Neural progenitor cell (in vitro differentiated cells): ENCODE measurements at regions not wholly inside any gene's neighbourhood (a gene's known extent, or its start where the extent isn't known, plus 50 kb on each side); places are given as distances from the start of the nearest gene placed in this dataset.

ENCODE experiments used
- DNase-seq: peaks from one replicate; pipeline ENCODE4 v3.0.0-alpha.2; 2016; ENCODE audit warnings: low spot score
- H2AFZ ChIP-seq: fragments of 200-600 bp; sonication (generic); replicated peaks from 2 replicates; pipeline ENCODE4 v1.6.1; 2016; ENCODE audit warnings: antibody characterized with exemption
- H3F3A ChIP-seq: fragments of 200-600 bp; sonication (generic); 2 replicates; pipeline ENCODE4 v1.6.1; 2016; ENCODE audit warnings: antibody characterized with exemption, low read depth
- H3K27ac ChIP-seq: fragments of 200-600 bp; sonication (generic); 2 replicates; pipeline ENCODE4 v1.5.1; 2016; ENCODE audit warnings: mild to moderate bottlenecking
- H3K27me3 ChIP-seq: fragments of 200-600 bp; sonication (generic); 2 replicates; pipeline ENCODE4 v1.6.1; 2016; ENCODE audit warnings: mild to moderate bottlenecking, moderate library complexity
- H3K36me3 ChIP-seq: fragments of 200-600 bp; sonication (generic); 2 replicates; pipeline ENCODE4 v1.5.1; 2016
- H3K4me1 ChIP-seq: fragments of 200-600 bp; sonication (generic); 2 replicates; pipeline ENCODE4 v1.6.1; 2016; ENCODE audit warnings: mixed run types
- H3K4me2 ChIP-seq: fragments of 200-600 bp; sonication (generic); 2 replicates; pipeline ENCODE4 v1.6.1; 2016
- H3K4me3 ChIP-seq: fragments of 200-600 bp; sonication (generic); 2 replicates; pipeline ENCODE4 v1.5.1; 2016
- H3K79me2 ChIP-seq: fragments of 200-600 bp; sonication (generic); 2 replicates; pipeline ENCODE4 v1.6.1; 2016; ENCODE audit warnings: low read depth
- H3K9ac ChIP-seq: fragments of 200-600 bp; sonication (generic); 2 replicates; pipeline ENCODE4 v1.6.1; 2016
- H3K9me3 ChIP-seq: fragments of 200-600 bp; sonication (generic); 2 replicates; pipeline ENCODE4 v1.5.1; 2016; ENCODE audit warnings: low read depth
- H4K20me1 ChIP-seq: fragments of 200-600 bp; sonication (generic); 2 replicates; pipeline ENCODE4 v1.6.1; 2016; ENCODE audit warnings: low read depth
- H3K27ac Mint-ChIP-seq: 3 replicates; pipeline ENCODE4 v1.8.0; 2021; ENCODE audit warnings: mixed read lengths
- H3K27me3 Mint-ChIP-seq: 2 replicates; pipeline ENCODE4 v1.8.0; 2022; ENCODE audit warnings: low read depth, mild to moderate bottlenecking, inconsistent platforms, moderate library complexity, mixed read lengths; ENCODE audit not compliant: insufficient read depth
- H3K36me3 Mint-ChIP-seq: 3 replicates; pipeline ENCODE4 v1.8.0; 2021; ENCODE audit warnings: mixed read lengths
- H3K4me1 Mint-ChIP-seq: 3 replicates; pipeline ENCODE4 v1.8.0; 2021; ENCODE audit warnings: mixed read lengths
- H3K4me3 Mint-ChIP-seq: 3 replicates; pipeline ENCODE4 v1.8.0; 2021; ENCODE audit warnings: mild to moderate bottlenecking, moderate library complexity, mixed read lengths
- H3K9me3 Mint-ChIP-seq: 3 replicates; pipeline ENCODE4 v1.8.0; 2020; ENCODE audit warnings: mixed read lengths
- EZH2 ChIP-seq: fragments of 200-600 bp; sonication (generic); IDR thresholded peaks from 2 replicates; pipeline ENCODE4 v1.6.1; 2017; ENCODE audit warnings: antibody characterized with exemption, mild to moderate bottlenecking, moderate library complexity
- EZH2phosphoT487 ChIP-seq: fragments of 200-600 bp; sonication (generic); IDR thresholded peaks from 2 replicates; pipeline ENCODE4 v1.6.1; 2017; ENCODE audit warnings: antibody characterized with exemption
- TF ChIP-seq, protein P1 (sequence below): fragments of 200-600 bp; sonication (generic); IDR thresholded peaks from 2 replicates; pipeline ENCODE4 v1.5.1; 2017; ENCODE audit warnings: antibody characterized with exemption, mild to moderate bottlenecking

DNA sequence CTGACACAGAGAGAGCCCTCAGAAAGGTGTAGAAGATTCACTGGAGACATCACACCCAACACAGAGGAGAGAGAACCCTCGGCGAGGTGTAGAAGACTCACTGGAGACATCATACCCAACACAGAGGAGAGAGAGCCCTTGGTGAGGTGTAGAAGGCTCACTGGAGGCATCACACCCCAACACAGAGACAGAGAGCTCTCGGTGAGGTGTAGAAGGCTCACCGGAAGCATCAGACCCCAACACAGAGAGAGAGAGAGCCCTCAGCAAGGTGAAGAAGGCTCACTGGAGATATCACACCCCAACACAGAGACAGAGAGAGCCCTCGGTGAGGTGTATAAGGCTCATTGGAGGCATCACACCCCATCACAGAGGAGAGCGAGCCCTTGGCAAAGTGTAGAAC is 826.5 kb downstream of the UQCRFS1 start:
- no peak overlapping the region for H3K4me3 Mint-ChIP-seq
- no peaks in the 10 kb centered on the region for H3K36me3 Mint-ChIP-seq

DNA sequence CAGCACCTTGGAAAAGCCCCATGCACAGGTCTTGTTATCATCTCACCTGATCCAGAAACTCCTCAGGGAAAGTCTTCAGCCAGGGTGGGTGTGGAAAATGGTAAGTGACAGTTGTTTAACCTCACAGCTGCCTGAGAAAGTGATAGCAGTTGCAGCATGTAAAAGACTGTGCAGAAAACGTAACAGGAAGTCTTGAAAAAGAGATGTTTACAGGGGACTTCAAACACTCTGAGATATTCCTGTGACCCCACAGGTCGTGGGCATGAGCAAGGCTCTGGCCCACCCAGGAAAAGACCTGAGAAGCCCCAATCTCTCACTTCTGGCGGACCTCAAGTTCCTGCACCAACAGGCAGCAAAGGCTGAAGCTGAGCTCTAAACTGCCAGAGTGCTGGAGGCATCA is 826.9 kb downstream of the UQCRFS1 start:
- no peaks in the 10 kb centered on the region for H3K79me2 ChIP-seq
- no peaks in the 10 kb centered on the region for H3K36me3 Mint-ChIP-seq
- DNase-seq, result no peak
- no peak overlapping the region for H3K27ac Mint-ChIP-seq
- H3K27me3 Mint-ChIP-seq, result peaks cover 4% of the 10 kb centered on the region
- no peaks in the 10 kb centered on the region for H4K20me1 ChIP-seq
- no peaks in the 10 kb centered on the region for H3K4me1 ChIP-seq
- H3K4me3 ChIP-seq, result no peak overlapping the region
- TF ChIP-seq EZH2, result no peak
- TF ChIP-seq, protein P1, sequence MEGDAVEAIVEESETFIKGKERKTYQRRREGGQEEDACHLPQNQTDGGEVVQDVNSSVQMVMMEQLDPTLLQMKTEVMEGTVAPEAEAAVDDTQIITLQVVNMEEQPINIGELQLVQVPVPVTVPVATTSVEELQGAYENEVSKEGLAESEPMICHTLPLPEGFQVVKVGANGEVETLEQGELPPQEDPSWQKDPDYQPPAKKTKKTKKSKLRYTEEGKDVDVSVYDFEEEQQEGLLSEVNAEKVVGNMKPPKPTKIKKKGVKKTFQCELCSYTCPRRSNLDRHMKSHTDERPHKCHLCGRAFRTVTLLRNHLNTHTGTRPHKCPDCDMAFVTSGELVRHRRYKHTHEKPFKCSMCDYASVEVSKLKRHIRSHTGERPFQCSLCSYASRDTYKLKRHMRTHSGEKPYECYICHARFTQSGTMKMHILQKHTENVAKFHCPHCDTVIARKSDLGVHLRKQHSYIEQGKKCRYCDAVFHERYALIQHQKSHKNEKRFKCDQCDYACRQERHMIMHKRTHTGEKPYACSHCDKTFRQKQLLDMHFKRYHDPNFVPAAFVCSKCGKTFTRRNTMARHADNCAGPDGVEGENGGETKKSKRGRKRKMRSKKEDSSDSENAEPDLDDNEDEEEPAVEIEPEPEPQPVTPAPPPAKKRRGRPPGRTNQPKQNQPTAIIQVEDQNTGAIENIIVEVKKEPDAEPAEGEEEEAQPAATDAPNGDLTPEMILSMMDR, result no peak
- no peak for TF ChIP-seq EZH2phosphoT487
- no peak overlapping the region for H2AFZ ChIP-seq
- no peaks in the 10 kb centered on the region for H3F3A ChIP-seq
- H3K4me2 ChIP-seq, result no peak overlapping the region
- H3K9ac ChIP-seq, result no peak overlapping the region
- no peak overlapping the region for H3K27ac ChIP-seq
- no peaks in the 10 kb centered on the region for H3K4me1 Mint-ChIP-seq
- no peaks in the 10 kb centered on the region for H3K36me3 ChIP-seq
- H3K9me3 Mint-ChIP-seq, result no peaks in the 10 kb centered on the region
- H3K27me3 ChIP-seq, result no peaks in the 10 kb centered on the region
- no peak overlapping the region for H3K4me3 Mint-ChIP-seq
- no peaks in the 10 kb centered on the region for H3K9me3 ChIP-seq

More for the DNA sequence above, 826.5 kb downstream of the UQCRFS1 start:
- Mint-ChIP-seq H3K9me3 (no peaks in the 10 kb centered on the region), H3K27me3 (peaks cover 4% of the 10 kb centered on the region), H3K4me1 (no peaks in the 10 kb centered on the region), H3K27ac (no peak overlapping the region)
- Histone ChIP-seq H3K36me3 (no peaks in the 10 kb centered on the region), H4K20me1 (no peaks in the 10 kb centered on the region), H3K9ac (no peak overlapping the region), H3K4me2 (no peak overlapping the region), H3K27me3 (no peaks in the 10 kb centered on the region), H3K4me1 (no peaks in the 10 kb centered on the region), H3F3A (no peaks in the 10 kb centered on the region), H3K79me2 (no peaks in the 10 kb centered on the region), H2AFZ (no peak overlapping the region), H3K9me3 (no peaks in the 10 kb centered on the region), H3K27ac (no peak overlapping the region), H3K4me3 (no peak overlapping the region)
- no peak for TF ChIP-seq EZH2
- TF ChIP-seq, protein P1, result no peak
- no peak for TF ChIP-seq EZH2phosphoT487
- DNase-seq, result no peak

DNA sequence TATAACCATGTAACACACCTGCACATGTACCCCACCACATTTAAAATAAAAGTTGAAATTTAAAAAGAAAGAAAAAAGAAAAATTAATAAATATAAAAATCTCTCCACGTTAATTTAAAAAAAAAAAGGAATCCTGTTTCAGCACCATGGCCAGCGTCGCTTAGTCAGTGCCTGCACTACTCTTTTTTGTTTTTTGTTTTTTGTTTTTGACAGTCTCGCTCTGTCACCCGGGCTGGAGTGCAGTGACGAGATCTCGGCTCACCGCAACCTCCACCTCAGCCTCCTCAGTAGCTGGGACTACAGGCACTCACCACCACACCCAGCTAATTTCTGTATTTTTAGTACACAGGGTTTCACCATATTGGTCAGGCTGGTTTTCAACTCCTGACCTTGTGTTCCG is 835.9 kb downstream of the UQCRFS1 start:
- TF ChIP-seq EZH2phosphoT487 (no peak), EZH2 (no peak)
- Histone ChIP-seq H3K4me3 (no peak overlapping the region), H3K9ac (no peak overlapping the region), H3K27ac (no peak overlapping the region), H3K9me3 (no peaks in the 10 kb centered on the region), H3K36me3 (no peaks in the 10 kb centered on the region), H4K20me1 (no peaks in the 10 kb centered on the region), H3K79me2 (no peaks in the 10 kb centered on the region), H2AFZ (no peak overlapping the region), H3K27me3 (no peaks in the 10 kb centered on the region), H3K4me2 (no peak overlapping the region), H3F3A (no peaks in the 10 kb centered on the region), H3K4me1 (no peaks in the 10 kb centered on the region)
- no peaks in the 10 kb centered on the region for H3K4me1 Mint-ChIP-seq
- H3K27me3 Mint-ChIP-seq, result peaks cover 3% of the 10 kb centered on the region
- DNase-seq, result peak; percentile 43
- no peak overlapping the region for H3K4me3 Mint-ChIP-seq
- no peak overlapping the region for H3K27ac Mint-ChIP-seq
- no peaks in the 10 kb centered on the region for H3K9me3 Mint-ChIP-seq
- H3K36me3 Mint-ChIP-seq, result no peaks in the 10 kb centered on the region

DNA sequence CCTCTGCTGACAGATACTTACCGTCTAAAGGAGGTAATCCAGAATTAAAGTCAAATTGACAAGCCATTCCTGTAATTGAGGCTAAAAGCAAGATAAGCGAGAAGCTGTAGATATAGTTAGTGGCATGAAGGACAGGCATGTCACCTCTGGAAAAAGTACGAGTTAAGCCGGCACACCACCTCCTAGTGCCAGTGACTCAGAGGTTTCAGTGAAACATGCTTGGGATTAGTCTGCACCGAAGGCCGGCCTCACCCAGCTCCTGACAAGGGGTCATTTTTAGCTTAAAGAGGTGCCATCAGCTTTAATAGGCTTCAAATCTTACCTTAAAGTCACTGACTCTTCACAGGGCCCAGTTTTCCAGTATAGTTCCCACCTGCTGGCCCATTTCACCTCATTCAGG is 838.0 kb downstream of the UQCRFS1 start:
- no peaks in the 10 kb centered on the region for H3K79me2 ChIP-seq
- H2AFZ ChIP-seq, result no peak overlapping the region
- H3K4me1 Mint-ChIP-seq, result no peaks in the 10 kb centered on the region
- H3K27me3 ChIP-seq, result no peaks in the 10 kb centered on the region
- TF ChIP-seq EZH2, result no peak
- TF ChIP-seq EZH2phosphoT487, result no peak
- TF ChIP-seq, protein P1, result no peak
- no peak for DNase-seq
- H3K9me3 Mint-ChIP-seq, result no peaks in the 10 kb centered on the region
- H3K9ac ChIP-seq, result no peak overlapping the region
- H3F3A ChIP-seq, result no peaks in the 10 kb centered on the region
- peaks cover 3% of the 10 kb centered on the region for H3K27me3 Mint-ChIP-seq
- H3K27ac ChIP-seq, result no peak overlapping the region
- no peaks in the 10 kb centered on the region for H3K4me1 ChIP-seq
- no peaks in the 10 kb centered on the region for H3K36me3 ChIP-seq
- H3K9me3 ChIP-seq, result no peaks in the 10 kb centered on the region
- H3K4me3 ChIP-seq, result no peak overlapping the region
- H4K20me1 ChIP-seq, result no peaks in the 10 kb centered on the region
- no peak overlapping the region for H3K27ac Mint-ChIP-seq
- no peaks in the 10 kb centered on the region for H3K36me3 Mint-ChIP-seq
- no peak overlapping the region for H3K4me2 ChIP-seq
- no peak overlapping the region for H3K4me3 Mint-ChIP-seq
